Smooth muscle cell (in vitro differentiated cells): ENCODE measurements at regions not wholly inside any gene's neighbourhood (a gene's known extent, or its start where the extent isn't known, plus 50 kb on each side); places are given as distances from the start of the nearest gene placed in this dataset.

ENCODE experiments used
- DNase-seq: peaks from one replicate; lab custom pipeline; 2025; ENCODE audit not compliant: unreplicated experiment; lab: John Stamatoyannopoulos, UW
- H2AFZ ChIP-seq: fragments of 200-600 bp; sonication (generic); 2 replicates; pipeline ENCODE4 v1.6.0; 2016; ENCODE audit warnings: antibody characterized with exemption, low read depth, mild to moderate bottlenecking
- H3F3A ChIP-seq: fragments of 200-600 bp; sonication (generic); 2 replicates; pipeline ENCODE4 v1.6.0; 2017; ENCODE audit warnings: antibody characterized with exemption, low read depth
- H3K27ac ChIP-seq: fragments of 200-600 bp; sonication (generic); 2 replicates; pipeline ENCODE4 v1.5.1; 2016; ENCODE audit warnings: low read depth, mild to moderate bottlenecking
- H3K27me3 ChIP-seq: fragments of 200-600 bp; sonication (generic); 2 replicates; pipeline ENCODE4 v1.6.1; 2016; ENCODE audit warnings: low read depth, mild to moderate bottlenecking
- H3K36me3 ChIP-seq: fragments of 200-600 bp; sonication (generic); 2 replicates; pipeline ENCODE4 v1.5.1; 2016; ENCODE audit warnings: low read depth
- H3K4me1 ChIP-seq: fragments of 200-600 bp; sonication (generic); 2 replicates; pipeline ENCODE4 v1.5.1; 2016; ENCODE audit warnings: low read depth
- H3K4me2 ChIP-seq: fragments of 200-600 bp; sonication (generic); 2 replicates; pipeline ENCODE4 v1.6.0; 2016; ENCODE audit warnings: mild to moderate bottlenecking
- H3K4me3 ChIP-seq: fragments of 200-600 bp; sonication (generic); 2 replicates; pipeline ENCODE4 v1.5.1; 2016; ENCODE audit warnings: mild to moderate bottlenecking
- H3K79me2 ChIP-seq: fragments of 200-600 bp; sonication (generic); 2 replicates; pipeline ENCODE4 v1.6.0; 2016; ENCODE audit warnings: low read depth, mild to moderate bottlenecking
- H3K9ac ChIP-seq: fragments of 200-600 bp; sonication (generic); 2 replicates; pipeline ENCODE4 v1.6.0; 2016; ENCODE audit warnings: low read depth
- H3K9me3 ChIP-seq: fragments of 200-600 bp; sonication (generic); replicated peaks from 2 replicates; pipeline ENCODE4 v1.5.1; 2016; ENCODE audit warnings: low read depth
- H4K20me1 ChIP-seq: fragments of 200-600 bp; sonication (generic); 2 replicates; pipeline ENCODE4 v1.6.0; 2016; ENCODE audit warnings: low read depth
- WGBS: methylation state at CpG from one replicate; pipeline ENCODE4 v1.1.7; 2016; ENCODE audit warnings: low lambda C conversion rate; 5-methylcytosine and 5-hydroxymethylcytosine counted together
- TF ChIP-seq, protein P1 (sequence below): fragments of 200-600 bp; sonication (generic); IDR thresholded peaks from 2 replicates; pipeline ENCODE4 v1.5.1; 2017; ENCODE audit warnings: borderline replicate concordance, mild to moderate bottlenecking, antibody characterized with exemption; ENCODE audit not compliant: insufficient read depth, poor library complexity, severe bottlenecking

- no peak overlapping the region for H3K4me3 ChIP-seq
- no peak overlapping the region for H2AFZ ChIP-seq
- no peaks in the 10 kb centered on the region for H4K20me1 ChIP-seq
- no peak overlapping the region for H3K4me2 ChIP-seq
- no peaks in the 10 kb centered on the region for H3K4me1 ChIP-seq
- H3K27me3 ChIP-seq, result no peaks in the 10 kb centered on the region
- no peaks in the 10 kb centered on the region for H3K79me2 ChIP-seq
- TF ChIP-seq, protein P1, sequence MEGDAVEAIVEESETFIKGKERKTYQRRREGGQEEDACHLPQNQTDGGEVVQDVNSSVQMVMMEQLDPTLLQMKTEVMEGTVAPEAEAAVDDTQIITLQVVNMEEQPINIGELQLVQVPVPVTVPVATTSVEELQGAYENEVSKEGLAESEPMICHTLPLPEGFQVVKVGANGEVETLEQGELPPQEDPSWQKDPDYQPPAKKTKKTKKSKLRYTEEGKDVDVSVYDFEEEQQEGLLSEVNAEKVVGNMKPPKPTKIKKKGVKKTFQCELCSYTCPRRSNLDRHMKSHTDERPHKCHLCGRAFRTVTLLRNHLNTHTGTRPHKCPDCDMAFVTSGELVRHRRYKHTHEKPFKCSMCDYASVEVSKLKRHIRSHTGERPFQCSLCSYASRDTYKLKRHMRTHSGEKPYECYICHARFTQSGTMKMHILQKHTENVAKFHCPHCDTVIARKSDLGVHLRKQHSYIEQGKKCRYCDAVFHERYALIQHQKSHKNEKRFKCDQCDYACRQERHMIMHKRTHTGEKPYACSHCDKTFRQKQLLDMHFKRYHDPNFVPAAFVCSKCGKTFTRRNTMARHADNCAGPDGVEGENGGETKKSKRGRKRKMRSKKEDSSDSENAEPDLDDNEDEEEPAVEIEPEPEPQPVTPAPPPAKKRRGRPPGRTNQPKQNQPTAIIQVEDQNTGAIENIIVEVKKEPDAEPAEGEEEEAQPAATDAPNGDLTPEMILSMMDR, result no peak
- WGBS, result 87% methylated on average over 4 of the region's 4 CpGs
- H3K9me3 ChIP-seq, result no peaks in the 10 kb centered on the region
- DNase-seq, result no peak
- no peaks in the 10 kb centered on the region for H3F3A ChIP-seq
- no peaks in the 10 kb centered on the region for H3K36me3 ChIP-seq
- no peak overlapping the region for H3K27ac ChIP-seq
- H3K9ac ChIP-seq, result no peak overlapping the region
Observed at GRCh38 chr2:155043097-155043496, 344.6 kb downstream of the KCNJ3 start.

- Histone ChIP-seq H3K4me2 (no peak overlapping the region), H3K9me3 (no peaks in the 10 kb centered on the region), H3K9ac (no peak overlapping the region), H3K27me3 (no peaks in the 10 kb centered on the region), H3K4me3 (no peak overlapping the region), H3K27ac (no peak overlapping the region), H3F3A (no peaks in the 10 kb centered on the region), H4K20me1 (no peaks in the 10 kb centered on the region), H2AFZ (no peak overlapping the region), H3K36me3 (no peaks in the 10 kb centered on the region), H3K79me2 (no peaks in the 10 kb centered on the region), H3K4me1 (no peaks in the 10 kb centered on the region)
- DNase-seq, result no peak
- TF ChIP-seq, protein P1, result no peak
Observed at GRCh38 chr2:155035308-155035707, 336.8 kb downstream of the KCNJ3 start.

DNA sequence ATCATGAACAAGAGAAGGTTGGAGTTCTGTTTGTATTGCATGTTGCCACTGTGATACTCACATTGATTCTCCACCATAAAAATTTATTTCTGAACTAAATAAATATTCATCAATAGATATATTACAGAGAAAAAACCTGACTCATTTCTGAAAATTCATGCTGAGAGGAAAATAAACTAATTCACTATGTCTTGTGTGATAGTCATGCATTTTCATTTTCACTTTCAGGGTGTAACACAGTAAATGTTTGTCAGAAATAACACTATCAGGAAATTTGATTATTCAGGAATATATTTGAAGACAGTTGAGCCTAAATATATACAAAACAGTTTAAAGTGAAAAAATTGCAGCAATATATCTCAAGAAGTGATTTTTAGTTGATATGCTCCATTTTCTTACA lies 335.2 kb downstream of the KCNJ3 start:
- Histone ChIP-seq H3K27ac (no peak overlapping the region), H3K4me1 (no peaks in the 10 kb centered on the region), H3K9ac (no peak overlapping the region), H3K27me3 (no peaks in the 10 kb centered on the region), H3K4me3 (no peak overlapping the region), H3K4me2 (no peak overlapping the region), H2AFZ (no peak overlapping the region), H4K20me1 (no peaks in the 10 kb centered on the region), H3F3A (no peaks in the 10 kb centered on the region), H3K79me2 (no peaks in the 10 kb centered on the region), H3K9me3 (no peaks in the 10 kb centered on the region), H3K36me3 (no peaks in the 10 kb centered on the region)
- TF ChIP-seq, protein P1, result no peak
- no peak for DNase-seq

- H3K27ac ChIP-seq, result no peak overlapping the region
- no peak overlapping the region for H3K9ac ChIP-seq
- no peaks in the 10 kb centered on the region for H3F3A ChIP-seq
- DNase-seq, result no peak
- H4K20me1 ChIP-seq, result no peaks in the 10 kb centered on the region
- H3K4me3 ChIP-seq, result no peak overlapping the region
- H2AFZ ChIP-seq, result no peak overlapping the region
- H3K9me3 ChIP-seq, result no peaks in the 10 kb centered on the region
- no peaks in the 10 kb centered on the region for H3K4me1 ChIP-seq
- TF ChIP-seq, protein P1, result no peak
- H3K27me3 ChIP-seq, result no peaks in the 10 kb centered on the region
- H3K36me3 ChIP-seq, result no peaks in the 10 kb centered on the region
- H3K4me2 ChIP-seq, result no peak overlapping the region
- no peaks in the 10 kb centered on the region for H3K79me2 ChIP-seq
Observed at GRCh38 chr2:155030296-155030695, 331.8 kb downstream of the KCNJ3 start.
